HG03378 (cell line): ENCODE measurements at regions not wholly inside any gene's neighbourhood (a gene's known extent, or its start where the extent isn't known, plus 50 kb on each side); places are given as distances from the start of the nearest gene placed in this dataset.

ENCODE experiments used
- ATAC-seq: cut with Tn5 transposase; IDR thresholded peaks from one replicate; pipeline ENCODE4 v1.9.1; 2021; ENCODE audit warnings: mild to moderate bottlenecking, moderate library complexity; ENCODE audit not compliant: unreplicated experiment

DNA sequence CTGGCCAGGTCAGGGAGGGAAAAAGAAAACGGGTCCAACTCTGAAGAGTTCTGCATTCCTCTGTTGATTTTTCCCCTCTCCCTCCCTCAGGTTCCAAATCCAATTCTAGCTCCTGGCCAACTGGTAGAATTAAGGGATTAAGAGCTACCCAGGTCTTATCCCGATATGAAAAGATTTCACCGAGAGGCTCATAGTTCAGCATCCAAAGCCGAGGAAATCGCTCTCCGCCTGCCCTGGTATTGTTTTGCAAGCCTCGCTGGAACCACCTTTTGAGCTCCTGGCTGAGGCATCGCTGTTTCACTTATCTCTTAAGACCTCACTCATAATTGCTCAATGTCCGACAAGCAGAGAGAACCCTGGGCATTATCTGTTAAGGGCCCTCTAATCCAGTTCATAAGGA, 180.4 kb downstream of the URI1 start:
- no peak for ATAC-seq

DNA sequence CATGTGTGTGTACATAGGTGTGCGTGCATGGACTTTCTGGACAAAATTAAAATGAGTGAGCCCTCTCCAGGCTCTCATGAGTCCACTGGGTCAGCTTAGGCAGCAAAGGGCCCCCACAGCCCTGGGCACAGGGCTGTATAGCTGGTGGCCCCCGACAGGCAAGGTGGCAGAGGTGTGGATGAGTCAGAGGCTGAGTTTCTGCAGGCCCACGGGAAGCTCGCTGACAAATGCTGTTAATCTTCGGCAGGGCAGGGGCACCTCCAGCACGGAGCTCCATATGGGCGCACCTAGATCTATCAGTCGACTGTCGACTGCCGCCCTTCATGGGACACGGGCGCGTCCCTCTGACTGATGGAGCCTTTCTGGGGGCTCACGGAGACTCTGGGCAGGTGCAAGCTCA, 181.1 kb downstream of the URI1 start:
- no peak for ATAC-seq

DNA sequence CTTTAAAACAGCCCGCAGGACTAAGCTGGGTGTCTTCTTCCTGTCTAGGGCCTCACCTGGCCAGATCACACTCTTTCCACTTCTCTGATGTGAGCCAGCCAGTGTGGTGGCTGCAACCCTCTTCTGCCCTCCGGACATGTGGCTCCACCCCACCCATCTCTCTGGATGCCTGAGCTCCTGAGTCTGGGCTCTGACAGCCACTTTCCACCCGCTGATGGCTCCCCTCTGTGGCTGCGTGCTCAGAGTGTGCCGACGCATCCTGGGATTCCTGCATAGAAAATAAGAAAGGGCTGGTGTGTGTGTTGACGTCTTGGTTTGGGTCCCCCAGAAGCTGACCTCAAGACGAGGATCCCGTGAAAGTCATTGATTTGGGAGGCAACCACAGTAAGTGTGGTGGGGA, 181.6 kb downstream of the URI1 start:
- no peak for ATAC-seq

DNA sequence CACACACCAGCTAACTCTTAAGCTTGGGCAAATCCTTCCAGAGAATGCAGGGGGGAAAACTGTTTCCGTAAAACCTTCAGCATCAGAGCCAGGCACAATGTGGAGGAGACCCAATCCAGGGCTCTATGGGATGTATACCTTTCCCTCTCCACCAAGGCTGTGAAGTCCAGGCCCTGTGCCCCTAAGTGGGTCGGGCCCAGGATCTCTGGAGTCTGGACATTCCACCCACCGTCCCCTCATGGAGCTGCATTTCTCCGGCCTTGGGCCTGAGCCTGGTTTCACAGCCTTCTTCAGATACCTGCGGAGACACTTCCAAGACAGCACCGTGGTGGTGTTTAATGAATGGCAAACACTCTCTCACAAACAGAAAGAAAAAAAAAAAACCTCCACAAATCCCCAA, 186.2 kb downstream of the URI1 start:
- no peak for ATAC-seq

DNA sequence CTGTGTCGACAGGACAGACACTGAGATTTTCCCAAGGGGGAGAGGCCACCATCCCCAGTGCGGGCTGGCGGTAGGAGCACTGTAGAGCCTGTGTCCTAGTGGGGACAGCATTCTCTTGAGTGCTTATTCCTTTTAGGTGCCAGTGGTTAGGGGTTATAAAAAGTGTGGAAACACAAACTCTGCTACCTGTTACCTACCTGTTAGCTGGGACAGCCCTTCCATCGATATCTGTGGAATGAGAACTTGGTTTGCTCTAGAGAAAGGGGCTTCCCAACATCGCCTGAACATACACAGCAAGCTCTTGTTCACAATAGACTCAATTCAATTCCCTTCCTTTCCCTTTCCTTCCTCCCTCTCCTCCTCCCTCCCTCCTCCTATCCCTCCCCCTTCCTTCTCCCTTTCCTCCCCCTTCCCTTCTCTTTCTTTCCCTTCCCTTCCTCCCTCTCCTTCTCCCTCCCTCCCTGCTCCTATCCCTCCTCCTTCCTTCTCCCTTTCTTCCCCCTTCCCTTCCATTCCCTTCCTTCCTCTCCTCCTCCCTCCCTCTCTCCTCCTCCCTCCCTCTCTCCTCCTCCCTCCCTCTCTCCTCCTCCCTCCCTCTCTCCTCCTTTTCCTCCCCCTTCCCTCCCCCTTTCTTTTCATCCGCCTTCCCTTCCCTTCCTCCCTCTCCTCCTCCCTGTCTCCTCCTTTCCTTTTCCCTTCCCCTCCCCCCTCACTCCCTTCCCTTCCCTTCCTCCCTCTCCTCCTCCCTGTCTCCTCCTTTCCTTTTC, 188.5 kb downstream of the URI1 start:
- ATAC-seq = no peak

DNA sequence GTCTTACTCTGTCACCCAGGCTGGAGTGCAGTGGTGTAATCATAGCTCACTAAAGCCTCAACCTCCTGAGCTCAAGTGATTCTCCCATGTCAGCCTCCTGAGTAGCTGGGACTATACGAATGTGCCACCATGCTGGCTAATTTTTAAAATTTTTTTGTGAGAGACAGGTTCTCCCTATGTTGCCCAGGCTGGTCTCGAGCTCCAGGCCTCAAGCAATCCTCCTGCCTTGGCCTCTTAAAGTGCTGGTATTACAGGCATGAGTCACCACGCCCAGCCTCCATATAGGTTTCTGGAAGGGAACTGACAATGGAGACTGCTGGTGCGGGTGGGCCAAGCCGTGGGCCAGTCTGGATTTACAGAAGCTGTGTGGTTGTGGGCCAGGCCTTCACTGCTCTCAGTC, 189.2 kb downstream of the URI1 start:
- ATAC-seq = no peak

DNA sequence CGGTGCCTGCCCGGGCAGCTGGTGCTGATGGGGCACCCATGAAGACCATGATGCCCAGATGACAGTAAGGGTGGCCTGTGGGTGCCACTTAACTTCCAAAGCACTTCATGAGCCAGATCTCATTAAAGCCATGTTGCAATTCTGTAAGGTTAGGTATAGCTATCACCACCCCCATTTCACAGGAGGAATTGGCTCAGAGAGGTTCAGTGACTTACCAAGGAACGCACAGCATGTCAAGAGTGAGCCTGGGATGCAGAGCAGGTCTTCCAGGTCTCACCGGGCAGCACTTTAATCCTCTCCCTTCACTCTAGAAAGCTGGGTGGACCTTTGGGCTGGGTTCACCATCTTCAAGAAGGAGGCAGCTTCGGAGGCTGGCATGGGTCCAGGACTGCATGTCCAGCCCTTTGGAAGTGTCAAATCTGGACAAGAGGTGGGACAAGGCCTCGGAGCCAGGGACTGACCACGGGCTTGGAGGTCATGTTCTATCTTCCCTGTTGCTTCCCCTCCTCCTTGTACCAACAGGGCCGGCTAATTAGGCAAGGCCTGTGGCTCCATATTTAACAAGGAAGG, 189.8 kb downstream of the URI1 start:
- no peak for ATAC-seq

DNA sequence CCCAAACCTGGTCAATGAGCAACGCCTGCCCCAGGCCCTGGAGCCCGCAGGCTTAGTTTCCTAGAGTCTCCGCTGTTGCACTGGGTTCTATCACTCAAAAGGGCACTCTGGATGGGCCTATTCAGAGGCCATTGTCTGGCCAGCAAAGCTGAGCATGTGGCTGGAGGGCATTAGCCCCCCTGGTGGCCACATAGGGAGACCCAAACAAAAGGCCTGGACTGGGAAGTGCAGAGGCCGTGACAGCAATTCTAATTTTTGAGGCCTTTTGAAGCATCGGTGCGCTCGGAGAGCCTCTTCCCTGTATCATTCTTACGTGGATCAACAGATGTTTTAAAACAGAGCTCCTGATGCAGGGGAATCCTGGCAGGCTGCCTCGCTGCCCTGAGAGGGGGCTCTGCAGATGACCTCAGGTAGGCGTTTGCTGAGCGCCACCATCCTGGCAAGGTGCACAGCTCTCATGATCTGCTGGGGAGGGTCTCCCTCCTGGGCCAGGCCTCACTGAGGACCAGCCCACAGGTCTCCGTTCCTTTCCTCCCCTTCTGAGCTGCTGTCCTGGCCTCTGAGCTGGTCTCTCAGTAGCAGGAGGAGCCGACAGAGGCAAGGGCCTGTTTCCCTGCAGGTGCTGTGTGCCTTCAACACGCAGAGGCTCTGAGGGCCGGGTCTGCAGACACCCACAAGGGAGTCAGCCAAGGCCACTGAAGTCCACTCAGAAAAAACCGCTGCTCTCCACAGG, 190.5 kb downstream of the URI1 start:
- no peak for ATAC-seq

DNA sequence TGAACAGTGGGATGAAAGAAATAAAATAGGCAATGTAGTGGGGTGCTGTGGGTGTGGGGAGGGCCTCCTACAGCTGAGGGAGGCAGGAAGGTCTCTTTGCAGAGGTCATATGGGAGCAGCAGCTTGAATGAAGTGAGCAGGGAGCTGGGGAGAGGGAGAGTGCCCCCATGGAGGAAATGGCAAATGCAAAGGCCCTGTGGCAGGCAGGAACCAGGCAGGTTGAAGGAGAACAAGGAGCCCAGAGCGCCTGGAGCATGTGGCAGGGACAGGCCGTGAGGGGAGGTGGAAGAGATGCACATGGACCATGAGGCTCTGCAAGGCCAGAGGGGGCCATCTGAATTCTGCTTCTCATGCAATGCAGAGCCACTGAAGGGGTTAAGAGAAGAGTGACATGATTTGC, 191.8 kb downstream of the URI1 start:
- ATAC-seq = no peak

DNA sequence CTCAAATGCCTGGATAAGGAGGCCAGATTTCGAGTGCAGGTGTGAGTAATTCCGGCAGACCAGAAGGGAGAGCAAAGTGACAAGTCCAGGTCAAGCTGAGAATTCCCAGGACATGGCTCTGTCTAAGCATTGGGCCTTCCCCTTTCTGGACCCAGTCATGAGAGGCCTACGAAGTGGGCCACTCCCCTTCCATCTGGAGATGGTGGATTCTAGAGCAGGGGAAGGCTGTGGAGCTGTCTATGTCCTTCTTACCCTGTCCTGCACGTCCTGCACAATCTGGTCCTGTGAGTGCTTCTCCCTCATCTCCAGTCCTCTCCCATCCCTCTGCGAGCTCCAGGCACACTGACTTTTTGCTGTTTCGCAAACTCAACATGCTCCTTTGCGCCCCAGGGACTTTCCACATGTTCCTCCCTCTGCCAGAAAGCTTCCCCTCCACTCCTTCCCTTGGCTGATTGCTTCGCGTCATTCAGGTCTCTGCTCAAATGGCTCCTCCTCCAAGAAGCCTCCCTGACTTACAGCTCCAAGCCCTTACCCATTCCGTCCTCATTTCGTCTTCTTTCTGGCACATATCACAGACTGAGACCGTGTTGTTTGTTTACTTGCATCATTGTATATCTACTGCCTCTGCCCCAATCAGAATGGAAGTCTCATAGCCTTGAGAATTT, 193.2 kb downstream of the URI1 start:
- ATAC-seq = no peak

DNA sequence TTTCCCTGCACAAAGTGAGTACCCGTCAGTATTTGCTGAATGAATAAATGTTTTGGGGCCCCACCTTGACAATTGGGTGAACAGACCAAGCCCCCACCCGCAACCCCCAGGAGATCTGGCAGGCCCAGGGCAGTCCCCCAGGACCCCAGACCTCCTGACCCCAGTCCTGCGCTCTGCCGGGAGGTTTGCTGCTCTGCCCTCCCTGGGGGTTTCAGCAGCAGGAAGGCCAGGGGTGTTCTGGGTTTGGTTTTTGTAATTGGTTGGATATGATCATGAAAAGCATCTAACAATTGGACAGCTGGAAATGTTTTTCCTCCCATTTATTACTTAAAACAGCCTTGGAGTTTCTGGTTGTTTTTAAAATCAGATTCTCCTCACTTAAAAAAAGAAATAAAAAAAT, 193.8 kb downstream of the URI1 start:
- no peak for ATAC-seq

DNA sequence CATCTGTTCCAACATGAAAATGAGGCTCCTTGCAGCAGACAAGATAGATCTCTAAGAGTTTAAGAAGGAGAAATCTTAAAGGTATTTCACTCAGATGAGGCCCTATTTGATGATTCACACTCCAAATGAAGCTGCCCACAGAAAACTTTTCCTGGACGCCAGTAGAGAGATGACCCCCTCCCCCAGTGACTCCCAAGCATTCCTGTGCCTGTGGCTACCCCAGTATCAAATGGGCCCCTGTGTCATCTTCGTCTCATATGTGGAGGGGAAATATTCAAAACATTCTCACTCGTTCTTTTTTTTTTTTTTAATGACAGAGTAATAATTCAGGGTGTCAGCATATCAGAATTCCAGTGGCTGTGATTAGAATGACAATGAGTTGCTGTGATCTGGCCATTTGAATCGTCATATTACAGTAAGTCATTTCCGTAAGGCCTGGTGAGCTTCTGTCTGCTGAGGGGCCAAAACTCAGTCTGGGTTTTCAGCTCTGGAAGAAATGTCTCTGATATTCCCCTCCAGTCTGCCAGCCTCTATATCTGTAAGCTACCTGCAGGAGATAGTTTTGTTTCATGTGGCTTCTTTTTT, 194.7 kb downstream of the URI1 start:
- no peak for ATAC-seq

DNA sequence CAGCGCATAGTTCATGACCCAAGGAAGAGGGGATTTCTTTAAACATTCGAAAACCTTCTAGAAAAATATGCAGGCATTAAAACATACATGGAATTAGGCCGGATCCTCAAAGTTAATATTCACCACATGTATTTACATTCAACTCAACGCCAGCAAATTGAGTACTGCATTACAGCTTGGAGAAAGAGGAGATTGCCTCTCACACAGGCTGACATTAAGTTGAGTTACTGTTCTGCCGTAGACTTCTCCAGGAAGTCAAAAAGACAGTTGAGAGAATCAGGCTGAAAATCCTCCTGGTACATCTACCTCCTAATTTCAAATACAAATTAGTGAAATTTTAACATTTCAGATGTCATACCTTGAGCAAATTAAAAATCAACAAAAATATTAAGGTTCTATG, 195.7 kb downstream of the URI1 start:
- ATAC-seq = no peak

DNA sequence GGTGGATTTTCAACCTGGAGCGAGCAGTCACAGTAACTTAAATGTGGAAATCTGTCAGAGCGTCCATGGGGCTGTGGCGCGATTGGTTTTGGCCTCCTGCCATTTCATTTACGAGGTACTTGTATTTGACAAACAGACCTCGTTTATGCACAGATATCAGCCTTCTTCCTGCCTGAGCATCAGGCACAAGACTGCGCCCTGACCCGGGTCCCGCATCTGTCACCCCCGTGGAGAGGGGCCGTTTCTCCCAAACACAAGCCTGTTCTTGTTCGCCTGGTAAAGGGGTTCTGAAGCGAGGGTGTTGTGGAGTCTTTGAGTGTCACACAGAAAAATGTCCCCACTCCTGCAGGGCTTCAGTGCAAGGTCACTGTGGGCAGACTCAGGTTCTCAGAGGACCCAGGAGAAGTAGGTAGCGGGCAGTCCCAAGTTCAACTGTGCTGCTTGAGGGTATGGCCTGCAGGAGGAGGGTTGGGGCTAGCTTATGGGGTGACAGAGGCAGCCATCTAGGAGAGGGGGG, 202.3 kb downstream of the URI1 start:
- ATAC-seq = no peak

DNA sequence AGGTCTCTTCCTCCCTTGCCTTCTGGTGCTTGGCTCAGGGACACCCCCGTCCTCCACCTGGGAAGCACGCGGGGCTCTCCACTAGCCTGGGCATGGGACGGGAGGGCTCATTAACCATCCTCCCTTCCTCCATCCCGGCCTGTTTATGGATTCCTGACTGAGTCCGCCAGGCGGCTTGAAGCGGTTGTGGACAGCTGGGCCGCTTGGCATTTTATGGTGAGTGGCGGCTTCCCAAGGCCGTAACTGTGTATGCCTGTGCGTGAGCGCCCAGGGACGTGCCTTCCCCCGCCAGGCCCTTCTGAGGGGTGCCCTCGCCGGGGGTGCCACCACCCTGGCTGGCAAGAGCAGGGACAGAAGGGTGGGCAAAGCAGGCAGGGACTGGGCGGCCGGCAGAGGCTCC, 202.8 kb downstream of the URI1 start:
- ATAC-seq = no peak

DNA sequence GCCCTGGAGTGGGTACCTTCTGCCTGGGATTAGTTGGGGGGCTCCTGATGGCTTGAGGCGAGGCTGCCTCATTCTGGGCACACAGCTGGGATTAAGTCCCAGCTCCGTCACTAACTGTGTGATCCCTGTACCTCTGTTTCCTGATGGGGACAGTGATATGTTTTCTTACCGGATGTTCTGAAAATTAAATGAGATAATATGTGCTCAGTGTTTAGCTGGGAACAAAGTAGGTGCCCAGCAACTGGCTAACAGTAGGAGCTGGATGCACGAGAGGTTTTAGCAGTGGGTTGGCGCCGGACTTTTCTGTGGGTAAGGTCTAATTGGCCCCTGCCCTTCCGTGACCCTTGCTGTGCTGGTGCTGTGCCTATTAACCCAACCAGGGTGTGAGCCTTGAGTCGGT, 203.4 kb downstream of the URI1 start:
- ATAC-seq = no peak

DNA sequence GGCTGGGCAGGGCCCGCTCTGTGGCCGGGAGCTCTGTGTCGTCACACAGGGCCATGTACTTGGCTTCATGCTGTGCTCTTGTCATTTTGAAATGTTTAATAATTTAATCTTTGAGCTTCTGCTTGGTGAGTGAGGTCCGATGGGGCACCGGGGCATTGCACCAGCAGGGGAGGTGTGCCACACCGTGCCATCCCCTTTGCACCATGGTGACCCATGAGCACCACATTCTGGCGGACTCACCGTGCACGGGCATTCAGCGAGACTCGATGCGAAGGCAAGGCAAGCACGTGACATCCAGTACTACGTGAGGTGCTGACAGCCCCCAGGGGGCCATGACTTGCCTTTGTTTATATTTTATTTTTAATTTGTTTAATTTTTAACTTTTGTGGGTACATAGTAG, 204.3 kb downstream of the URI1 start:
- ATAC-seq = no peak

DNA sequence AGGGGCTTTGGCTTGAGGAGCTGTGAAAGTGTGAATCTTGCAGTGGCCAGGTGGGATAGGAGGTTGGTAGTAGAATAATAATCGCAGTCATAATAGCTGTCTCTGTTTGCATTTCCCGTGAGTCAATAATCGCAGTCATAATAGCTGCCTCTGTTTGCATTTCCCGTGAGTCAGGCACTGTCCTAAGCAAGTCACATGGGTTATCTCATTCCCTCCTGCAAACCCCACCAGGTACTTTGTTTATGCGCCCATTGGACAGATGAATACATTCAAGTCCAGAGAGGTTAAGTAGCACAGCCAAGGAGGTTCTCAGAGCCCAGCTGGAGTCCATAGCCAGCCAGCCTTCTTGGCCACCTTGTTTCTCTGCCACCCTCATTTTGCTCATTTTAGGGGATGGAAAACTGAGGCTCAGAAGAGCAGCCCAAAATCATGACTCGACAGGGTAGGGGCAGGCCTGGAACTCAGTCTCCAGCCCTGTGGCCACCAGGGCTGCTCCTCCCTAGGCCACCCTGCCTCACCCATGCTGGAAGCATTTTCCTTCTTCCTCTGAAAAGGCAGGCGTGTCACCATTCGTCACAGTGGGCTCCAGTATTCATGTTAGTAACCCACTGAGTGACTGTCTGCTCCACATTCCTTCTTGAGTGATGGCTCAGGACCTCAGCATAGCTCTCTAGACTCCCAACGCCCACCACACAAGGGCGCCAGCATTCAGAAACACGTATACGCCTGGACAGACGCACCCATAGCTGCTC, 206.2 kb downstream of the URI1 start:
- no peak for ATAC-seq

DNA sequence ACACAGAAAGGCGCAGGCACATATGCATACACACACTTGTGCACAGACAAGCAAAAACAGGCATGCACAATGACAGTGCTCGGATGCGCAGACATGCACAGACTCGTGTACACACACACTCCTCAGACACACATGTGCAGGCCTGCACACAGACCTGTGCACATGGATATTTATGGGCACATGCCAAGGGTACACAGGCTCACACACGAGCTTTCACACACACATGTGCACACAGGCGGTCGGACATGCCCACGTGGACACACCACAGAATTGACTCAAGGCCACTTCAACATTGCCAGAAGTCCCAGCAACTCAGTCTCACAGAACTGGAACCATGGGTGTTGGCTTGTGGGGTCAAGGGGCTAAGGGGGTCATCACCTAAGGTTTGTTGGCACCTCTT, 206.8 kb downstream of the URI1 start:
- no peak for ATAC-seq

DNA sequence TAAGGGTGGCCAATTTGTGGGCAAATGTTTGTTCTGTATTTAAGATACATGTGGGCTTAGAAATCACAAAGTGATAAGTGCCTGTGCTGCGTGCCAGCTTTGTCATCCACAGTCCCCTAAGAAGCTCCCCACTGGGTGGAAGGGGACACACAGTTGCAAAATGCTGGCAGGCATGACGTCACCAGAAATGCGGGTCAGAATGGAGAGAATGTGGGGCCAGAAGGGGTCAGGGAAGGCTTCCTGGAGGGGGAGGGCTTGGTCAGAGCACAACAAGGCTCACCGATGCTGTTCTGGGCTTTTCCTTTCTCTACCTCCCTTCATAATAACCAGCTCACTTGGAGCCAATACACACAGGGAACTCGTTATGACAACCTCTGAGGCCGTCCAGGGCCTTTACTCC, 207.3 kb downstream of the URI1 start:
- ATAC-seq = no peak

DNA sequence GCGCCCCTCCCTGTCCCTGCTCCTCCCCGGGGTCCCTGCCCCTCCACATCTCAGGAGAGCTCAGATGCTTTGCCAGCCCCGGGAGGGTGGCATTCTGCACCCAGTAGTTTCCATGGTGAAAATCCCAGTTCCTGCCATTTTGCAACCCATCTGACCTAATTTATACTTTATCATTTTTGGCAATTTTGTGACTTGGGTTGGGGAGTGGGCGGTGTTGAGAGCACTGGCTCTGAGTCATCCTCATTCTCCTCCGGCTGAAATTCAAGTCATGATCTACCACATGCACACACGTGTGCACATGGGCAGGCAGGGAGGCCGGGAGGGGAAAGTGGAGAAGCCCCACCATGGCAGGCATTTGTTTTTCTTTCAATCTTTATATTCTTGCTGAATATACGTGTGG, 208.6 kb downstream of the URI1 start:
- ATAC-seq = no peak
